ENCODE measurements at regions not wholly inside any gene's neighbourhood (a gene's known extent, or its start where the extent isn't known, plus 50 kb on each side); places are given as distances from the start of the nearest gene placed in this dataset.
"Not testable (repeated sequence)": the region's sequence is repeated elsewhere in the genome, so short reads cannot be mapped to it uniquely, and the experiment has no call there.

GRCh38 chr2:13921245-13921644 lies 711.3 kb upstream of the LRATD1 start:
- no peak for DNase-seq

- no peak for DNase-seq
Measured at GRCh38 chr2:13923823-13924222, 708.7 kb upstream of the LRATD1 start.

GRCh38 chr2:13942111-13942510 lies 690.4 kb upstream of the LRATD1 start:
- DNase-seq, result no peak

GRCh38 chr2:13950761-13951160 lies 681.8 kb upstream of the LRATD1 start:
- no peak for DNase-seq

DNA sequence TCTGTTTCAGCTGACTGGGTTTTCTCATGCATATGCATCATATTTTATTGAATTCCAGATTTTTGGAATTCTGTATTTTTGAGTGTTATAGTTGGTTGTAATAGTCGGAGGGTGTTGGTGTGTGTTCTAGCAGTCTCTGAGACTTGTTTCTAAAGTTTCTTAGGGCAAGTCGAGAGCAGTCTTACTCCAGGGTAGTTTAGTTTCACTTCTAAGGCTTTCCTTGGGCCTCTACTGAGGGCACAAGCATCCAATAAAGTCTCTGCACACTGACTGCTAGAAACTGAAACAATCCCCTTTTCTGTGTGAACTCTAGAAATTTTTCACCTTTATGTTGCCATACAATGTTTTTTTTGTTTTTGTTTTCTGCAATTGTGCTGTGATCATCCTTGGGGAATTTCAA lies 663.7 kb upstream of the LRATD1 start:
- DNase-seq, result no peak

DNA sequence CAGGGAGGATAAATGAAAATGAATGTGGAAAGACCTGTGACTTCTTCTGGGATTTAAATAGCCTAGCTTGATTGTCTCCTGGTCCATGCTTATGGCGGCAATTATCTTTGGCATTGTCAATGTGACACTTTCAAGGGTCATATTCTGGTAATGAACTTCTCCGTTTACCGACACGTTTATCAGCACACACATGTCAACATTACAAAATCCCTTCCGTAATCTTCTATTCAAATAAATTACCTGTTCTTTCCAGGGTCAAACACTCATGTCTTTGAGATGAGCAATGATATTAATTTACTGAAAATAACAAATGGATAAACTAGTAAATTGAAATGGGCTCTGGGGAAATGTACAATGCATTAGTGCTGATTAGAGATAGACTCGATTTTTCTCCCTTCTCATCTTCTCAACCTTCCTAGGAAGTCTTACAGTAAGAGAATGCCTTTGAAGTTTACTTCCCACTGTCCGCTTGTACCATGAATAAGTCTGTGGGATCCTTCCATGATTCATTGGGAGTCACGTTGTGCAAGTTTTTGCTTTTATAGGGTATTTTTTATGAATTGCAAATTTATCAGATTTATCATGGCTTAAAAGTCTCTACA lies 646.3 kb upstream of the LRATD1 start:
- DNase-seq, result no peak

DNA sequence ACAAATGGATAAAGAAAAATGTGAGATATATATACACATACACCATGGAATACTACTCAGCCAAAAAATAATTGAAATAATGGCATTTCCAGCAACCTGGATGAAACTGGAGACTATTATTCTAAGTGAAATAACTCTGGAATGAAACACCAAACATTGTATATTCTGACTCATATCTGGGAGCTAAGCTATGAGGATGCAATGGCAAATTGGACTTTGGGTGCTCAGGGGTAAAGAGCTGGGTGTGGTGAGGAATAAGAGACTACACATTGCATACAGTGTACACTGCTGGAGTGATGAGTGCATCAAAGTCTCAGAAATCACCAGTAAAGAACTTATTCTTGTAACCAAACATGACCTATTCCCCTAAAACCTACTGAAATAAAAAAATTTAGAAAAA lies 636.0 kb upstream of the LRATD1 start:
- DNase-seq, result no peak

- no peak for DNase-seq
Measured at GRCh38 chr2:14011190-14011589, 621.3 kb upstream of the LRATD1 start.

DNA sequence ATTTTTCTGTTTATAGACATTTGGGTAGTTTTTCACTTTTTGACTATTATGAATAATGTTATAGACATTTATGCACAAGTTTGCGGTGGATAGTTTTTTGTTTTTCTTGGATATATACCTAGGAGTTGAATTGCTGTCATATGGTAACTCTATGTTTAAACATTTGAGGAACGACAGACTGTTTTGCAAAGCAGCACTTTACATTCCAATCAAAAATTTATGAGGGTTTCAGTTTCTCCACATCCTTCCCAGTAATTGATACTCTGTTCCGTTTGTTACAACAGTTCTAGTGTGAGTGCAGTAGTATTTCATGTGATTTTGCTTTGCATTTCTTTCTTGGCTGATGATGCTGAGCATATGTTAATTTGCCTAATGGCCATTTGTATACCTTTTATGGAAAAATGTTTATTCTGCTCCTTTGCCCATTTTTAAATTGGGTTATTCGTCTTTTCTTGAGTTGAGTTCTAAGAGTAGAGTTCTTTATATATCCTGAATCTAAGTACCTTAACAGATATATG lies 617.3 kb upstream of the LRATD1 start:
- no peak for DNase-seq

DNA sequence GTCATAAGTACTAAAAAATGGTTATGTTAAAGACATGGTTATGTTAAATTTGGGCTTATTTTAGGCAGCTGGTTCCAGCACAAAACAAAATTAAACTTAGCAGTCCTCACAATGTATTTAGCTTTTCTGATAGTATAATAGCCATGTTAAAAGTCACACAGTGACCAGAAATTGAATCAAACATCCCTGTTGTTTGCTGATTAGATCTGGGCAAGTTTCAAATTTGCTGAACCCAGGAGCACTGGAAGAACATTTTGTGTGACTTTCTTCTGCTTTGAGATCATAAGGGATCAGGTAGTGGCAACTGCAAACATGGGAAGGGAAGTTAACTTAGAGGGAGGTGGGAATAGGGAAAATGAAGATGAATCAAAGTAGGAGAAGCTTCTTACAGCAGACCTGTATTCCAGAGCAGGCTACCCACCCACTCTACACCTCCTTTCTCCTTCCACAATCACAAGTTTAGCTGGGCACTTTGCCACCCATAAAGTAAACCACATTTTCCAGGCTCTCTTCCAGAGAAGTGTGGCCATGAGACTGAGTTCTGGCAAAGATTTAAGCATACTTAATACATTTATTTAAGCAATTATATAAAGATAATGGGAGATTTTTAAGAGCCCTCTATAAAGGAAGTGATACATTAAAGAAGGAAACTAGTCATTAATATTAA lies 616.1 kb upstream of the LRATD1 start:
- no peak for DNase-seq

GRCh38 chr2:14018620-14019019 lies 613.9 kb upstream of the LRATD1 start:
- no peak for DNase-seq

GRCh38 chr2:14023558-14023957 lies 609.0 kb upstream of the LRATD1 start:
- DNase-seq, result no peak

- no peak for DNase-seq
Measured at GRCh38 chr2:14039134-14039533, 593.4 kb upstream of the LRATD1 start.

GRCh38 chr2:14047491-14047890 lies 585.0 kb upstream of the LRATD1 start:
- DNase-seq, result no peak

GRCh38 chr2:14051401-14051800 lies 581.1 kb upstream of the LRATD1 start:
- DNase-seq, result no peak

- DNase-seq, result no peak
Measured at GRCh38 chr2:14053105-14053504, 579.4 kb upstream of the LRATD1 start.

GRCh38 chr2:14064346-14064745 lies 568.2 kb upstream of the LRATD1 start:
- DNase-seq, result no peak

DNA sequence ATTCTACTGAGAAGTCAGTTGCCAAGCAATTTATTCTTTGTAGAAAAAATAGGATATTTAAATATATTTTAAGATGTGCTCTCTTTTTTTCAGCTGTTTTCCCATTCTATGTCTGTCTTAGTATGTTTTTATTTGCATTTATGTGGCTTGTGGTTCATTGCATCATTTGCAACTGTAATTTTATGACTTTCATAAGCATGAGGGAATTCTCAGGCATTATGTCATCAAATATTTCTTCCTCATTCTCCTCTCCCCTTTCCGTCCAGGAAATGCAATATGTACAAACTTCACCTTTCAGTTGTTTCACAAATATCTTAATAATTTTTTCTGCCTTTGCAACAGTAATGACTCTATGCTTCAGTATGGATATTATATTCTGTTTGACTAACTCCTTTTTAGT lies 560.2 kb upstream of the LRATD1 start:
- DNase-seq, result no peak

GRCh38 chr2:14074691-14075090 lies 557.8 kb upstream of the LRATD1 start:
- no peak for DNase-seq

GRCh38 chr2:14079576-14079975 lies 552.9 kb upstream of the LRATD1 start:
- no peak for DNase-seq

GRCh38 chr2:14081521-14081920 lies 551.0 kb upstream of the LRATD1 start:
- no peak for DNase-seq

DNA sequence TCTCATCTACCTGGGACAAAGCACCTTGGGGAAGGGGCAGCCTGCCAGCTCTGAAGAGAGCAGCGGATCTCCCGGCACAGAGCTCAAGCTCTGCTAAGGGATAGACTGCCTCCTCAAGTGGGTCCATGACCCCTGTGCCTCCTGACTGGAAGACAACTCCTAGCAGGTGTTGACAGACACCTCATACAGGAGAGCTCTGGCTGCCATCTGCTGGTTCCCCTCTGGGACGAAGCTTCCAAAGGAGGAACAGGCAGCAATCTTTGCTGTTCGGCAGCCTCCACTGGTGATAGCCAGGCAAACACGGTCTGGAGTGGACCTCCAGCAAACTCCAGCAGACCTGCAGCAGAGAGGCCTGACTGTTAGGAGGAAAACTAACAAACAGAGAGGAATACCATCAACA lies 549.9 kb upstream of the LRATD1 start:
- no peak for DNase-seq

DNA sequence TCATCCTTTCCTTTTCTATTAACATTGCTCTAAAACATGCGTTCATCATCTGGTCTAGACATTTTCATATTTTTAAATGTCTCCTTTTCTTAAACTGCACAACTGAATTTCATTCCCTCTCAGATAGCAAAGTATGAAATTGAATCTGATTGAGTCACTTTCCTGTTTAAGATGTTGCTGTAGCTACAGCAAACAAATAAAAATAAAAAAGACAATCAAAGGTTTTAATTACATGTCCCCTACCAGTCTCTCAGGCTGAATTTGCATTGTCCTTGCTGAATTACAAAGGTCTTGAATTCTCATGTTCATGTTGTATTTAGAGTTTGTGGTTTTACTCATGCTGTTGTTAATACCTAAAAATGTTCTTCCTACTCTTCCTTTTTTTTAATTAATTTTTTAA lies 537.9 kb upstream of the LRATD1 start:
- DNase-seq, result no peak

GRCh38 chr2:14099101-14099500 lies 533.4 kb upstream of the LRATD1 start:
- DNase-seq, result not testable (repeated sequence)

DNA sequence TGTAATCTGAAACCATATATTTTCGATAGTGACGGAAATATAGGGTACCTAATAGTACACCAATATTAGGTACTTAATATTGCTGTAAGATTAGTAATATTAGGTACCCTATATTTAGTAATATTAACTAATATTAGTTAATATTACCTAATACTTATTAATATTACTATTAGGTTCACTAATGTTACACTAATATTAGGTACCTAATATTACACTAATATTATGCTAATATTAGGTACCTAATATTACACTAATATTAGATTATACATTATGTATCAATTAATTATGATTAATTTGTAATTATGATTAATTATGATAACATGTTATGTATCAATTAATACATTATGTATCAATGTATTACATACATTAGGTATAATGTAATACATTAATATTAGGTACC lies 518.2 kb upstream of the LRATD1 start:
- DNase-seq, result no peak
